ENCODE measurements at regions not wholly inside any gene's neighbourhood (a gene's known extent, or its start where the extent isn't known, plus 50 kb on each side); places are given as distances from the start of the nearest gene placed in this dataset.

GRCh38 chr13:108477376-108477775 lies 152.0 kb upstream of the MYO16 start:
- no peak overlapping the region for H3K4me3 ChIP-seq (ENCODE audit: low read length)
- no peak for TF ChIP-seq CTCF (IDR thresholded peaks at IDR 0.05; ENCODE audit: insufficient read depth, low read depth, low read length, missing control alignments)
- no peak for DNase-seq (ENCODE audit: low read depth)

DNA sequence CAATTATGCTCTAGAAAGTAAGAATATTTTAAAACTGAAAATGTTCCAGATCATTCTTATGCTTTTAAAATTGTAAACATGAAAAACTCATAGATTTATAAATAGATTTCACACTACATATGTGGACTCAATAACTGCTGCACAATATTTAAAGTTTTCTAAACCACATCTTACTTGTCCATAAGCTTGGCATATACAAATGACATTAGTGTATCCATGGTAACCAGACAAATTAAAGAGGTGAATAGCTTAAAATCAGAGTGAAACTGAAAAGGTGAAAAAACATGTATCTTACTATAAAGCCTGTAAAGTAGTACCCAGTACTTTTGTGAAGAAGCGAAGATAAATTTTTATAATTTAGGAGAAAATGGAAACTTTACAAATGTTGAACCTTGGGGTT lies 151.2 kb upstream of the MYO16 start:
- no peak for TF ChIP-seq CTCF (IDR thresholded peaks at IDR 0.05; ENCODE audit: insufficient read depth, low read depth, low read length, missing control alignments)

GRCh38 chr13:108483981-108484380 lies 145.4 kb upstream of the MYO16 start:
- H3K4me3 ChIP-seq (ENCODE audit: low read length) = no peak overlapping the region
- TF ChIP-seq CTCF (IDR thresholded peaks at IDR 0.05; ENCODE audit: insufficient read depth, low read depth, low read length, missing control alignments) = no peak
- DNase-seq (ENCODE audit: low read depth) = no peak

More for the DNA sequence above, 151.2 kb upstream of the MYO16 start:
- DNase-seq (ENCODE audit: low read depth) = no peak
- H3K4me3 ChIP-seq (ENCODE audit: low read length) = no peak overlapping the region

- peak; percentile 75 for DNase-seq (ENCODE audit: low read depth)
- H3K4me3 ChIP-seq (ENCODE audit: low read length) = no peak overlapping the region
- no peak for TF ChIP-seq CTCF (IDR thresholded peaks at IDR 0.05; ENCODE audit: insufficient read depth, low read depth, low read length, missing control alignments)
Measured at GRCh38 chr13:108486096-108486495, 143.3 kb upstream of the MYO16 start.

DNA sequence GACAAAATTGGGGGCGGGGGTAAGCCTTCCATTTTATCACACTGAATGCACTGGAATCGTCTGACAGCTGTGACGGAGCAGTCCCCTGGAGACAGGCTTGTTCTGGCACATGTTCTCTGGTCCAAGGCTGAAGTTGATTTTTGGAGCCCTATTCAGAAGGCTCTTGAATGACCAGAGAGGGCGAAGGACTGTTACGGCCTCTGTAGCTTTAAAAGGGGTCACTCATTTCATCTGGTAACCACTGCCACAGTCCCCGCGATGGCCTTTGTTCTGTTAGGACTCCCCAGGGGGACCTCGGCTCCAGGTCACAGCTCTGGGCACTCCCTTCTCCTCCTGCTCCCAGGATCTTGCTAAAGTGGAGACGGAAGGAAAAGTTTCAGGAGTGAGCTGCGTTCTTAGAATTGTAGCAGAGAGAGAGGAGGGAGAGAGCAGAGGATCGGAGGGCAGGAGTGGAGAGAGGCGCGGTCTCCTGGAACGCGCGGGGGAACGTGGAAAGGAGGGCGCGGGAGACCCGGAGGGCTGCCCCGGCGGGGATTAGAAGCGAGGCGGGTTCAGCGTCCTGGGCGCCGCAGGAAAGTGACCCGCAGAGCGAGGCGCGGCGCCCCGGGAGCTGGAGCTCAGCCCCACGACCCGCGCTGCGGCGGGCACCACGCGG lies 134.3 kb upstream of the MYO16 start:
- no peak for DNase-seq (ENCODE audit: low read depth)
- TF ChIP-seq CTCF (IDR thresholded peaks at IDR 0.05; ENCODE audit: insufficient read depth, low read depth, low read length, missing control alignments) = no peak
- no peak overlapping the region for H3K4me3 ChIP-seq (ENCODE audit: low read length)

GRCh38 chr13:108495646-108496361 lies 133.6 kb upstream of the MYO16 start:
- TF ChIP-seq CTCF (IDR thresholded peaks at IDR 0.05; ENCODE audit: insufficient read depth, low read depth, low read length, missing control alignments) = no peak
- no peak overlapping the region for H3K4me3 ChIP-seq (ENCODE audit: low read length)
- DNase-seq (ENCODE audit: low read depth) = peak; percentile 14
